ENCODE measurements at regions not wholly inside any gene's neighbourhood (a gene's known extent, or its start where the extent isn't known, plus 50 kb on each side); places are given as distances from the start of the nearest gene placed in this dataset.

GRCh38 chr17:72318131-72318530 is 197.3 kb downstream of the SOX9 start:
- POLR2A ChIA-PET: no interaction called here
- no peak for DNase-seq
- ATAC-seq: no peak
- intact Hi-C loops (cut with micrococcal nuclease): no loop called here
- Mint-ChIP-seq H3K4me3 (no peak overlapping the region), H3K9me3 (peaks cover under 1% of the 10 kb centered on the region), H3K27ac (no peak overlapping the region), H3K4me1 (ENCODE audit: low read depth) (no peaks in the 10 kb centered on the region), H3K27me3 (peaks cover 2% of the 10 kb centered on the region), H3K36me3 (ENCODE audit: low read depth) (no peaks in the 10 kb centered on the region)
- TF ChIP-seq, protein P1, sequence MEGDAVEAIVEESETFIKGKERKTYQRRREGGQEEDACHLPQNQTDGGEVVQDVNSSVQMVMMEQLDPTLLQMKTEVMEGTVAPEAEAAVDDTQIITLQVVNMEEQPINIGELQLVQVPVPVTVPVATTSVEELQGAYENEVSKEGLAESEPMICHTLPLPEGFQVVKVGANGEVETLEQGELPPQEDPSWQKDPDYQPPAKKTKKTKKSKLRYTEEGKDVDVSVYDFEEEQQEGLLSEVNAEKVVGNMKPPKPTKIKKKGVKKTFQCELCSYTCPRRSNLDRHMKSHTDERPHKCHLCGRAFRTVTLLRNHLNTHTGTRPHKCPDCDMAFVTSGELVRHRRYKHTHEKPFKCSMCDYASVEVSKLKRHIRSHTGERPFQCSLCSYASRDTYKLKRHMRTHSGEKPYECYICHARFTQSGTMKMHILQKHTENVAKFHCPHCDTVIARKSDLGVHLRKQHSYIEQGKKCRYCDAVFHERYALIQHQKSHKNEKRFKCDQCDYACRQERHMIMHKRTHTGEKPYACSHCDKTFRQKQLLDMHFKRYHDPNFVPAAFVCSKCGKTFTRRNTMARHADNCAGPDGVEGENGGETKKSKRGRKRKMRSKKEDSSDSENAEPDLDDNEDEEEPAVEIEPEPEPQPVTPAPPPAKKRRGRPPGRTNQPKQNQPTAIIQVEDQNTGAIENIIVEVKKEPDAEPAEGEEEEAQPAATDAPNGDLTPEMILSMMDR (IDR thresholded peaks at IDR 0.05): no peak
- CTCF ChIA-PET: no interaction called here

DNA sequence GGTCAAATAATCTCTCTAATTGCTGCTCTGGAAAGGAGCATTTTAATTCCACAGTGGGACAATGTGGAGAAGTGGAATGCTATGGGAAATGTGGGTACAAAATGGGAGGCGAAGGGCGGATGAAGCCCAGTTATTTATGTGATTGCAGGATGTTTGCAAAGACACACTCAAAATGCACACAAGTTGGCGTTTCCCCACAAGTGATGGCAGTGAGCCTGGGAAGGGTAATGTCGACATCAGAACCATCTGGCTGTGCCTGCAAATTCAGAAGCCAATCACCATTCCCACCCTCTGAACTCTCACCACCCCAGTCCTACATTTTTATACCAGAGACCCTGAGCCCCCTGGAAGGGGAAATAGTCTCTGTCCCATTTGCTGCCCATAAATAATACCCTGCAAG is 201.1 kb downstream of the SOX9 start:
- ChIA-PET POLR2A (no interaction called here), CTCF (no interaction called here)
- TF ChIP-seq, protein P1 (IDR thresholded peaks at IDR 0.05): no peak
- H3K4me1 Mint-ChIP-seq (ENCODE audit: low read depth): no peaks in the 10 kb centered on the region
- intact Hi-C loops (cut with micrococcal nuclease): no loop called here
- H3K9me3 Mint-ChIP-seq: peaks cover 2% of the 10 kb centered on the region
- no peak overlapping the region for H3K4me3 Mint-ChIP-seq
- no peaks in the 10 kb centered on the region for H3K27me3 Mint-ChIP-seq
- DNase-seq (no peak), ATAC-seq (no peak)
- H3K27ac Mint-ChIP-seq: no peak overlapping the region
- H3K36me3 Mint-ChIP-seq (ENCODE audit: low read depth): no peaks in the 10 kb centered on the region

DNA sequence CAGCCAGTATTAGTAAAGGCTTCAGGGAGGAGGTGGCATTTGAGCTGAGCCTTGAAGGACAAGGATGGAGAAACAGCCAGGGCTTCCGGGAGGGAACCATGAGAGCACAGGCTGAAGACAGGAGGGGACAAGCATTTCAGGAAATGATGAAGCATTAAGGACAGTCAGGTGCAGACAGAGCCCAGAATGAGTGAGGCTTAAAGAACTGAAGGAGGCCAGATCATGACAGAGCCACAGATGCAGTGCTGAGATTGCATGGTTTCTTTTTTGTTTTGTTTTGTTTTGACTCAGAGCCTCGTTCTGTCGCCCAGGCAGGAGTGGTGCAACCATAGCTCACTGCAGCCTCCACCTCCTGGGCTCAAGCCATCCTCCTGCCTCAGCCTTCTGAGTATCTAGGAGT is 211.5 kb downstream of the SOX9 start:
- ATAC-seq: no peak
- Mint-ChIP-seq H3K27me3 (peaks cover 6% of the 10 kb centered on the region), H3K4me3 (no peak overlapping the region), H3K9me3 (no peaks in the 10 kb centered on the region), H3K36me3 (ENCODE audit: low read depth) (no peaks in the 10 kb centered on the region), H3K27ac (no peak overlapping the region), H3K4me1 (ENCODE audit: low read depth) (no peaks in the 10 kb centered on the region)
- POLR2A ChIA-PET: no interaction called here
- DNase-seq: no peak
- TF ChIP-seq, protein P1 (IDR thresholded peaks at IDR 0.05): no peak
- CTCF ChIA-PET: no interaction called here
- intact Hi-C loops (cut with micrococcal nuclease): no loop called here

DNA sequence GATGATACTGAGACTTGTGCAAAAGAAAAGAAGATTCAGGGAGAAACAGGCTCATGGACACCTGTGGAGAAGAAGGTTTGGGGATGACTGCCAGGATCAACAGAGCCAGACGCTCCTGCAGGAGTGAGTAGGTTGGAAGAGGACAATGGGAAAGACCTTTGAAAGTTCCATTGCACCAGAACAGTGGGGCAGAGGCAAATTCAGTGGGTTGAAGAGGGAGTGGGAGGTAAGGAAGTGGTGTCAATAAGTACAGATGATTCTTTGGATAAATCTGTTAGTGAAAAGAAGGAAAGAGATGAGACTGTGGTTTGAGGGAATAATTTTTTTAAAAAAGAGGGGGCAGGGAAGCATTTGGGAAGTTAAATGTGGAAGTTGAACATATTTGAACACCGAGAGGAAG is 212.8 kb downstream of the SOX9 start:
- no peak overlapping the region for H3K27ac Mint-ChIP-seq
- DNase-seq: no peak

DNA sequence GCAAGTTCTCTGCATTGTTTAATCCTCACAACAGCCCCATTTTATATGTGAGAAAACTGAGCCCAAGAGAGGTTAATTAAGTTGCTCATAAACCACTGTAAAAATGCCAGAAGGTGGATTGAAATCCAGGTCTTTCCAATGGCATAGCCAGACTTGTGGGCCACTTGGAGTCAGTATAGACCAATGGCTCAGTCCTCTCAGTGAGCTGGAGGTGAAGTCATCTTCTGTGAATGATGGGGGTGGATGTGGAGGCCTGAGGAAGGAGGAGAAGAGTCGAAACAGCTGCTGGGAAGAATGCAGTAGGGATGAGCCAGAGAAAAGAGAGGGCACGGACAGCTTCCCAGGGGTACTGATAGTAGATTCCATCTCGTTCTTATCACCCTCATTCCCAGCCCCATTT is 213.4 kb downstream of the SOX9 start:
- H3K27ac Mint-ChIP-seq: no peak overlapping the region
- TF ChIP-seq, protein P1 (IDR thresholded peaks at IDR 0.05): no peak
- DNase-seq (no peak), ATAC-seq (no peak)
- intact Hi-C loops (cut with micrococcal nuclease): no loop called here
- ChIA-PET CTCF (no interaction called here), POLR2A (no interaction called here)
- peaks cover 13% of the 10 kb centered on the region for H3K27me3 Mint-ChIP-seq
- H3K36me3 Mint-ChIP-seq (ENCODE audit: low read depth): no peaks in the 10 kb centered on the region
- H3K9me3 Mint-ChIP-seq: no peaks in the 10 kb centered on the region
- H3K4me1 Mint-ChIP-seq (ENCODE audit: low read depth): no peaks in the 10 kb centered on the region
- no peak overlapping the region for H3K4me3 Mint-ChIP-seq

More for the DNA sequence above, 212.8 kb downstream of the SOX9 start:
- TF ChIP-seq, protein P1 (IDR thresholded peaks at IDR 0.05): no peak
- intact Hi-C loops (cut with micrococcal nuclease): no loop called here
- Mint-ChIP-seq H3K36me3 (ENCODE audit: low read depth) (no peaks in the 10 kb centered on the region), H3K4me1 (ENCODE audit: low read depth) (no peaks in the 10 kb centered on the region), H3K9me3 (no peaks in the 10 kb centered on the region), H3K27me3 (peaks cover 10% of the 10 kb centered on the region), H3K4me3 (no peak overlapping the region)
- ChIA-PET CTCF (no interaction called here), POLR2A (no interaction called here)
- no peak for ATAC-seq

Measured in activated CD8-positive, alpha-beta T cell treated with anti-CD3 and anti-CD28 coated beads for 36 hours (primary cell).